OCI-LY3 (cell line): ENCODE measurements at regions not wholly inside any gene's neighbourhood (a gene's known extent, or its start where the extent isn't known, plus 50 kb on each side); places are given as distances from the start of the nearest gene placed in this dataset.

Source experiments
- H2AFZ ChIP-seq: fragments of 200-600, 300-600 bp; shearing (Covaris generic); 2 replicates; pipeline ENCODE4 v1.6.0; 2014; ENCODE audit warnings: antibody characterized with exemption, low read depth, low read length
- H3K27ac ChIP-seq: fragments of 200-600, 300-600 bp; sonication (generic); 2 replicates; pipeline ENCODE4 v1.5.1; 2014; ENCODE audit warnings: mild to moderate bottlenecking, low read length, moderate library complexity, mixed read lengths
- H3K27me3 ChIP-seq: fragments of 200-600, 300-600 bp; sonication (generic); 2 replicates; pipeline ENCODE4 v1.6.1; 2014; ENCODE audit warnings: low read depth, low read length, mixed read lengths
- H3K36me3 ChIP-seq: fragments of 200-600, 300-600 bp; sonication (generic); replicated peaks from 2 replicates; pipeline ENCODE3; 2014; ENCODE audit warnings: low read depth, low read length, mixed read lengths
- H3K4me1 ChIP-seq: fragments of 300-600, 200-600 bp; sonication (generic); 2 replicates; pipeline ENCODE4 v1.6.1; 2014; ENCODE audit warnings: low read length, mixed read lengths
- H3K4me2 ChIP-seq: fragments of 200-600, 300-600 bp; sonication (generic); 2 replicates; pipeline ENCODE4 v1.6.1; 2014; ENCODE audit warnings: low read length, mixed read lengths
- H3K4me3 ChIP-seq: fragments of 300-600, 200-600 bp; sonication (generic); 2 replicates; pipeline ENCODE4 v1.5.1; 2014; ENCODE audit warnings: antibody characterized with exemption, mild to moderate bottlenecking, low read length, moderate library complexity
- H3K79me2 ChIP-seq: fragments of 300-600, 200-600 bp; shearing (Covaris generic); 2 replicates; pipeline ENCODE4 v1.6.1; 2014; ENCODE audit warnings: mild to moderate bottlenecking, low read length, mixed read lengths
- H3K9ac ChIP-seq: fragments of 300-600, 200-600 bp; shearing (Covaris generic); 2 replicates; pipeline ENCODE4 v1.6.0; 2014; ENCODE audit warnings: mild to moderate bottlenecking, low read length, moderate library complexity
- H3K9me3 ChIP-seq: fragments of 200-600, 300-600 bp; shearing (Covaris generic); 2 replicates; pipeline ENCODE4 v1.6.1; 2014; ENCODE audit warnings: low read length, mixed read lengths; ENCODE audit not compliant: insufficient read depth
- H4K20me1 ChIP-seq: fragments of 200-600, 300-600 bp; sonication (generic); 2 replicates; pipeline ENCODE4 v1.6.1; 2016; ENCODE audit warnings: low read length, mixed read lengths; ENCODE audit not compliant: insufficient read depth
- EZH2phosphoT487 ChIP-seq: fragments of 200-600 bp; shearing (Covaris generic); IDR thresholded peaks from 2 replicates; pipeline ENCODE4 v1.6.1; 2018; ENCODE audit warnings: antibody characterized with exemption, mixed run types, low read depth
- TF ChIP-seq, protein P1 (sequence below): fragments of 200-600, 300-600 bp; sonication (generic); IDR thresholded peaks from 2 replicates; pipeline ENCODE4 v1.5.1; 2014; ENCODE audit warnings: antibody characterized with exemption, low read length, low read depth

DNA sequence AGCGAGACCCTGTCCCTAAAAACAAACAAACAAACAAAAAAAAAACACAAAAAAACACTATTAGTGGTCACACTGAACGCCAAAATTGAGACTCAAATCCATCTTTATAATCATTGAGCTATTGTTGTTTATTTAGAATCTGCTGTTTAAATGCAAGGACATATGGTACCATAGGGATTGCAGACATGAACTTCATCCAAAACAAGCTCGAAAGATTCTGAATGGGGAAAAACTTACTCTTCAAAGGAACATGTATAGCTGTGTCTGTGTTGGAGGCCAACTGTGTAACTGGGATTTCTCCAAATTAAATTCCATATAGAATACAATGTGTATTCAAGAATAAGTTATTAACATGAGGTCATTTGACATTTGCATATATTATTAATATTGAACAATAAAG lies 74.7 kb upstream of the GPR158 start:
- Histone ChIP-seq H3K9ac (no peak overlapping the region), H3K79me2 (no peaks in the 10 kb centered on the region), H2AFZ (no peak overlapping the region), H3K4me2 (no peak overlapping the region), H4K20me1 (no peaks in the 10 kb centered on the region), H3K4me3 (no peak overlapping the region), H3K36me3 (no peaks in the 10 kb centered on the region), H3K9me3 (no peaks in the 10 kb centered on the region), H3K4me1 (no peaks in the 10 kb centered on the region), H3K27me3 (no peaks in the 10 kb centered on the region), H3K27ac (no peak overlapping the region)
- TF ChIP-seq EZH2phosphoT487: no peak

DNA sequence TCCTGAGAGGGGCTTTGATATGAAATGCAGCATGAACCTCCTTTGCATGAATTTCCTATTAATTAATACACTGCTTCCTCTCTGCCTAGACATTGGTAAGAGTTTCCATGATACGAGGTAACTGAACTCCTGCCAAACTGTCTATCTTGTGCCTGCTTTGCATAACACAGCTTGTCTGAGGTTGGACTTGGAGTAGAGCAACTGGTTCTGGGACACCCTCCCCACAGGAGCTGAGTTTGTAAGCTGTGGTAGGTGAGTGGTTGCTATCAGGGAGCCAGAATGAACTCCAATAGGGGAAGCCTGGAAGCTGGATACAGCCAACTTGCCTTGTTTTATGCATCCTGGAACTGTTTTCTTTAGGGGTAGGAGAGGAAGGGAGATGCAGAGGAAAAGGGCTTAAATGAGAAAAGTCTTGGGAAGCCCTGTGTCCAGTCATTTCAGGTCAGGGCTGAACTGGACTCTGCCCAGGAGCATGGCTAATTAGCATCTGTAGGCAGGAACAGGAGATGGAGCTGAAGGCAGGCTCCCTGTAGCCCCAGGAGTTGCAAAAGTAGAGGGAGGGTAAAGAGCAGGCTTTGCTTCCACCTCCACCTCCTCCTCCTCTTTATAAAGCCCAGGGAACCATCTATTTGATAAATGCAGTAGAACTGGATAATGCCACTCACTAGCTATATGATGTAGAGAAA lies 73.2 kb upstream of the GPR158 start:
- TF ChIP-seq, protein P1, sequence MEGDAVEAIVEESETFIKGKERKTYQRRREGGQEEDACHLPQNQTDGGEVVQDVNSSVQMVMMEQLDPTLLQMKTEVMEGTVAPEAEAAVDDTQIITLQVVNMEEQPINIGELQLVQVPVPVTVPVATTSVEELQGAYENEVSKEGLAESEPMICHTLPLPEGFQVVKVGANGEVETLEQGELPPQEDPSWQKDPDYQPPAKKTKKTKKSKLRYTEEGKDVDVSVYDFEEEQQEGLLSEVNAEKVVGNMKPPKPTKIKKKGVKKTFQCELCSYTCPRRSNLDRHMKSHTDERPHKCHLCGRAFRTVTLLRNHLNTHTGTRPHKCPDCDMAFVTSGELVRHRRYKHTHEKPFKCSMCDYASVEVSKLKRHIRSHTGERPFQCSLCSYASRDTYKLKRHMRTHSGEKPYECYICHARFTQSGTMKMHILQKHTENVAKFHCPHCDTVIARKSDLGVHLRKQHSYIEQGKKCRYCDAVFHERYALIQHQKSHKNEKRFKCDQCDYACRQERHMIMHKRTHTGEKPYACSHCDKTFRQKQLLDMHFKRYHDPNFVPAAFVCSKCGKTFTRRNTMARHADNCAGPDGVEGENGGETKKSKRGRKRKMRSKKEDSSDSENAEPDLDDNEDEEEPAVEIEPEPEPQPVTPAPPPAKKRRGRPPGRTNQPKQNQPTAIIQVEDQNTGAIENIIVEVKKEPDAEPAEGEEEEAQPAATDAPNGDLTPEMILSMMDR: no peak
- no peak for TF ChIP-seq EZH2phosphoT487
- Histone ChIP-seq H3K27me3 (no peaks in the 10 kb centered on the region), H3K4me1 (no peaks in the 10 kb centered on the region), H2AFZ (no peak overlapping the region), H3K4me2 (no peak overlapping the region), H3K4me3 (no peak overlapping the region), H3K36me3 (no peaks in the 10 kb centered on the region), H4K20me1 (no peaks in the 10 kb centered on the region), H3K9me3 (no peaks in the 10 kb centered on the region), H3K79me2 (no peaks in the 10 kb centered on the region), H3K9ac (no peak overlapping the region), H3K27ac (no peak overlapping the region)

DNA sequence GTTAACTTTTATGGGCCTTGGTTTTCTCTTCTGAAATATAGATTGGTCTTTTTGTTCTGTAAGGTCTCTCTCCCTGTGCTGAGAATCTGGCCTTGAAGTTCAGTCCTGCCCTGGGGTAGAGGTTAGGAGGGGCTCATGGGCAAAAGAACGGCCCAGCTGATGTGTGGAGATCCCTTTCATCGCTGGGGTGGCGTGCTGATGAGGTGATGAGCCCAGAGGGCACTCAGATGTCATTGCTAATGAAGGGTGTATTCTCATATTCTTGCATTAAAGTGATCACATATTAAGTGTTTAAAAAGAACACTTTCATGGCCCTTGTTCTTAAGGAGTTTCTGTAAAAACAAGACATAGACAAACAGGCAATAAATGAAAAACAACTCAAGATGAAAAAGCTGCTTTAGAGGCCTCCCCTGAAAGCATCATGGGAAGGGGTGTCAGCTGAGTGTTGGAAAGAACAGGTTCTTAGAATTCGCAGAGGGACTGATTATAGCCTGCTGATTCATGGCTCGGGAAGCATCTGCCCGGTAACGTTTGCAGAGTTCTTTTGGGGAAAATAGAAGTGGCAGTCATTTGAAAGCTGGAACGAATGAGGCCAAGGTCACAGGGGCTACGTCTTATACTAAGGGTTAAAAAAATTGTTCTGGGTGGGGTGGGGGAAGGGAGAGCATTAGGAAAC lies 72.5 kb upstream of the GPR158 start:
- no peak overlapping the region for H3K4me2 ChIP-seq
- H3K4me1 ChIP-seq: no peaks in the 10 kb centered on the region
- H3K36me3 ChIP-seq: no peaks in the 10 kb centered on the region
- H3K9ac ChIP-seq: no peak overlapping the region
- no peaks in the 10 kb centered on the region for H3K27me3 ChIP-seq
- no peaks in the 10 kb centered on the region for H4K20me1 ChIP-seq
- TF ChIP-seq, protein P1: no peak
- TF ChIP-seq EZH2phosphoT487: no peak
- no peaks in the 10 kb centered on the region for H3K9me3 ChIP-seq
- no peak overlapping the region for H3K27ac ChIP-seq
- H2AFZ ChIP-seq: no peak overlapping the region
- H3K79me2 ChIP-seq: no peaks in the 10 kb centered on the region
- H3K4me3 ChIP-seq: no peak overlapping the region

DNA sequence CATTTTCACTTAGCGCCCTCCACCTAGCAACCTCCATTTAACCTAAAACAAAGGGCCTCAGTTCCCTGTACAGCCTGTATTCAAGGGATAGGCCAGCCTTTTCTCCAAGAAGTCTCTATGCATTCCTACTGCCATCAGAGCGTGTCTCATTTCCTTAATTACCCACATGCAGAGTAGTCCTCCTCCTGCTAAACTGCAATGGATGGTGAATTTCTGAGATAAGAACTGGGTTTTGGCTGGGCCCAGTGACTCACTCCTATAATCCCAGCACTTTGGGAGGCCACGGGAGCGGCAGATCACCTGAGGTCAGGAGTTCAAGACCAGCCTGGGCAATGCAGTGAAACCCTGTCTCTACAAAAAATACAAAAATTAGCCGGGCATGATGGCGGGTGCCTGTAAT lies 71.1 kb upstream of the GPR158 start:
- no peaks in the 10 kb centered on the region for H4K20me1 ChIP-seq
- no peaks in the 10 kb centered on the region for H3K36me3 ChIP-seq
- no peak overlapping the region for H3K4me2 ChIP-seq
- no peak overlapping the region for H3K4me3 ChIP-seq
- TF ChIP-seq, protein P1: no peak
- no peak for TF ChIP-seq EZH2phosphoT487
- H3K79me2 ChIP-seq: no peaks in the 10 kb centered on the region
- H3K9ac ChIP-seq: no peak overlapping the region
- H2AFZ ChIP-seq: no peak overlapping the region
- H3K9me3 ChIP-seq: no peaks in the 10 kb centered on the region
- no peak overlapping the region for H3K27ac ChIP-seq
- H3K27me3 ChIP-seq: no peaks in the 10 kb centered on the region
- no peaks in the 10 kb centered on the region for H3K4me1 ChIP-seq
